Esophagus muscularis mucosa (tissue), 3 donors: ENCODE measurements at regions not wholly inside any gene's neighbourhood (a gene's known extent, or its start where the extent isn't known, plus 50 kb on each side); places are given as distances from the start of the nearest gene placed in this dataset.

Experiments
- POLR2A ChIP-seq: fragments of 450-650 bp; IDR thresholded peaks from one replicate; pipeline ENCODE4 v1.6.1; 2017; ENCODE audit warnings: antibody characterized with exemption, moderate library complexity, mild to moderate bottlenecking, low read depth
- TF ChIP-seq, protein P1 (sequence below), 3 experiments: fragments of 200-600 bp in 2 of 3; fragments of 450-650 bp in 1 of 3; sonication (generic) in 2 of 3; IDR thresholded peaks; one replicate each; pipeline ENCODE4 v1.5.1; 2017 to 2019; ENCODE audit warnings: antibody characterized with exemption in 3 of 3, mild to moderate bottlenecking in 2 of 3, moderate library complexity in 1 of 3

DNA sequence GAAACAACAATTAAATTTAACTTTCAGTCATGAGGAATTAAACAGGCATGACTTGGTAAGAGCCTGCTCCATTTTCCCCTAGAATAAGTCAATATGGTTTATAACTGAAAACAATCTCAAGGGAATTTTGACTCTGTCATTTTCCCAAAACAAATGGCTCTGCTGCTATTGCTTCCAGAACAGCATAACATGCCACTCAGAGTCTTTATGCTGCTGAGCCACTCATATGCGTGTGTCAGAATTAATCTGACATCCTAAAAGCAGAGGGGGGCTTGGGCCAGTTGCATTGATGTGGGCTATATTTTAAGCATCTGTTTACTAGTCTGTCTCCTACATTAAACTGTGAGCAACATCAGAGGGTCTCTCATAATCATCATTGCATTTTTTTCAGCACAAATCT lies 111.1 kb upstream of the ABI3BP start:
- TF ChIP-seq, protein P1, sequence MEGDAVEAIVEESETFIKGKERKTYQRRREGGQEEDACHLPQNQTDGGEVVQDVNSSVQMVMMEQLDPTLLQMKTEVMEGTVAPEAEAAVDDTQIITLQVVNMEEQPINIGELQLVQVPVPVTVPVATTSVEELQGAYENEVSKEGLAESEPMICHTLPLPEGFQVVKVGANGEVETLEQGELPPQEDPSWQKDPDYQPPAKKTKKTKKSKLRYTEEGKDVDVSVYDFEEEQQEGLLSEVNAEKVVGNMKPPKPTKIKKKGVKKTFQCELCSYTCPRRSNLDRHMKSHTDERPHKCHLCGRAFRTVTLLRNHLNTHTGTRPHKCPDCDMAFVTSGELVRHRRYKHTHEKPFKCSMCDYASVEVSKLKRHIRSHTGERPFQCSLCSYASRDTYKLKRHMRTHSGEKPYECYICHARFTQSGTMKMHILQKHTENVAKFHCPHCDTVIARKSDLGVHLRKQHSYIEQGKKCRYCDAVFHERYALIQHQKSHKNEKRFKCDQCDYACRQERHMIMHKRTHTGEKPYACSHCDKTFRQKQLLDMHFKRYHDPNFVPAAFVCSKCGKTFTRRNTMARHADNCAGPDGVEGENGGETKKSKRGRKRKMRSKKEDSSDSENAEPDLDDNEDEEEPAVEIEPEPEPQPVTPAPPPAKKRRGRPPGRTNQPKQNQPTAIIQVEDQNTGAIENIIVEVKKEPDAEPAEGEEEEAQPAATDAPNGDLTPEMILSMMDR (IDR thresholded peaks at IDR 0.05) = no peak
- TF ChIP-seq POLR2A = no peak
